ENCODE measurements at regions not wholly inside any gene's neighbourhood (a gene's known extent, or its start where the extent isn't known, plus 50 kb on each side); places are given as distances from the start of the nearest gene placed in this dataset.
A peak's percentile ranks its signal among the peaks of the same experiment; 100 is the strongest.

GRCh38 chr9:4382722-4383317 is 83.0 kb upstream of the GLIS3 start:
- DNase-seq: peak; percentile 31

DNA sequence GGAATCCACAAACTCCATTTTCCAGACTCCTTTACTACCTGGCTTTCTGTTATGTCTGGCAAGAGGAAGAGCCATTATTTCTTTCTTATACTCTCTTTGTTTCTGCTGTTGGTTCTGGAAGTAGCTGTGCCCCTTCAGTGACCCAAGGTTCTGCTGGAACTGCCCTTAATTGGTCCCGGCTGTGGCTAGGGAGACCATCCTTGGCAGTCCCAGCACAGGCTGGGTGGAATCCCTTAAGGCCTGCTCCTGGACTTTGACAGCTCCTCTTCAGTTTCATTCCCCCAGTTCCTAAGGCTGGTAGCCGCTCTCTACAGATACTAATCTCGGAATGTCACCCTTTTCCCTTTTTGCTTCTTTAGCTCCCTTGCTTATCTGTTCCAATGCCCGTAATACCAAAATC is 81.9 kb upstream of the GLIS3 start:
- no peak for DNase-seq

- no peak for DNase-seq
These were observed 80.5 kb upstream of the GLIS3 start for GRCh38 chr9:4380406-4380805.

GRCh38 chr9:4375424-4376200 is 75.7 kb upstream of the GLIS3 start:
- DNase-seq: no peak

DNA sequence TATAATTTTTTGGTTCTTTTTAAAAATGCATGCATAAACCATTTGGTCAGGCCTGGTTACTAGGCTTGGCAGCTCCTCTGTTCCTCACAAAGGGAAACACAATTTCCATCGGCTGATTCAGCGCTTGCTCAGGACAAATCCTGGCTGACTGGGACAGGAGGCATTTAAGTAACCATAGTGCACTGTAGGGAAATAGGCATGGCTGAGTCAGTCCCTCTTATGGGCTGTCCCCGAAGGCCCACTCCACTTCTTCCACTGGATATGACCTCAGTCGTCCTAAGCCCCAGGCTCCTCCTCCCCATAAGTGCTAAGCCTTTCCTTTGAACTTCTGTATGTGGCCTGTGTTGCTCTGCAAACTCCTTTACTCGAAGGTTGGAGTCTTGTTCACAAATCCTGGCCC is 71.2 kb upstream of the GLIS3 start:
- DNase-seq: no peak

DNA sequence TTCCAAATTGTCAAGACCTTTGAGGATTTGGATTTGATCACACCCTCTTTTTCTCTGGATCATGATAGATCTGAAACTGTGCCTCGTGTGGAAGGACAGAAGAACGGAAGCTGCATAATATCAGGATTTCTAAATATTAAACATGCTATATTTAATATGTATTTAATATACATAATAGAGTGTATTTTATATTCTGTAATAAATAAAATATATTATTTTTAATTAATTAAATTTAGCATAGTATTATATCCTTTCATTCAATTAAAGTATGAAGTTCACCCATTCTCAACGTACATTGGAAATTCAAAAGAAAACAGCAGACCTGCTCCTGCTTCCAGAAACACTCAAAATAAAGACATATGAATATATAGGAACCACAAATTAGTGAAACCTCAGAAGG is 70.6 kb upstream of the GLIS3 start:
- DNase-seq: no peak

- DNase-seq: peak; percentile 27
These were observed 66.9 kb upstream of the GLIS3 start for GRCh38 chr9:4366591-4367330.

DNA sequence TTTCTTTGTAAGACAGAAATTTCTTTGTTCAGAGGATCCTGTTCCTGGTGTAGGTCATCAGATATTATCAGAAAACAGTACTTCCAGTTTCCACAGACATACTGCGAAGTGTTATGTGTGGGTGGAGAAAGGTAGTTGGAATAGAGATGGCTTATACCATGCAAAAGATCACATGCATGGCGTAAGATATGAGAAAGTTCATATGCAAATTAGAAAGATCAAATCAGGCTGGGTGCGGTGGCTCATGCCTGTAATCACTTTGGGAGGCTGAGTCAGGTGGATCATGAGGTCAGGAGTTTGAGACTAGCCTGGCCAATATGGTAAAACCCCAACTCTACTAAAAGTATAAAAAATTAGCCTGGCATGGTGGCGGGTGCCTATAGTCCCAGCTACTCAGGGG is 65.2 kb upstream of the GLIS3 start:
- DNase-seq: no peak

GRCh38 chr9:4362281-4362680 is 62.4 kb upstream of the GLIS3 start:
- DNase-seq: no peak

DNA sequence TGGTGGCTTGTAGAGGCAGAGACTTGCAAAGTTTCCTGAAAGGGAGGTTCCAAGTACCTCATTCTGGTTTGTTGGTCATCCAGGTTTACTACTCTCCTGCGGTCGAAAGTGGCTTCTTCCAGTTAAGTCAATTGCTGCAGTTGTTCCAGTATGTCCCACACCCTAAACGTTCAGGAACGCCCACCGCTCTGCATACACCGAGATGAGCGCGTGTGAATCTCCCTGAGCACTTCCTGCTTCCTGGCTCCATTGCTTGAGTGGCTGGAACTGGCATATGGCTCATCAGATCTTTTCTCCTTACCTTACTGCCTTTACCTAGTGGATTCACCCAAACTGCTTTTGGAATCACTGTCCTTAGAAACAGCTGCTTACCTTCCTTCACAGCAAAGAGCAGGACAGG is 59.1 kb upstream of the GLIS3 start:
- DNase-seq: no peak

- no peak for DNase-seq
These were observed 58.1 kb upstream of the GLIS3 start for GRCh38 chr9:4357929-4358328.

DNA sequence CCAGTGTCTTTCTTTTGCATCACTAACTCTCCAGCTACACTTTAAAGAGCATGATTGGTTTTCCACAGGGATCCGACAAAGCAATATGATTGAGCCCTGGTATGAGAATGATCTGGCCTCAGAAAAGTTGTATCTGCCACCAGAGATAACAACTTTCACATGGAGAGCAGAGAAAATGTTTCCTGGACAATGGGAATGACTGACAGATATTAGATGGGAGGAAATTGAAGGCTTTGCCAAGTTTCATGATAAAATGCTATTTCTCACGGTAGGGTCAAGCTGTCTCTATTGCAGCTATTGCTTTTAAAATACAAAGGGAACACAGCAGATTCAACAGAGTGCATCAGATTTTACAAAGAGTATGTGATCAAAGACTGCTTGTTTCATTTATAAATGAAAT is 56.4 kb upstream of the GLIS3 start:
- no peak for DNase-seq

DNA sequence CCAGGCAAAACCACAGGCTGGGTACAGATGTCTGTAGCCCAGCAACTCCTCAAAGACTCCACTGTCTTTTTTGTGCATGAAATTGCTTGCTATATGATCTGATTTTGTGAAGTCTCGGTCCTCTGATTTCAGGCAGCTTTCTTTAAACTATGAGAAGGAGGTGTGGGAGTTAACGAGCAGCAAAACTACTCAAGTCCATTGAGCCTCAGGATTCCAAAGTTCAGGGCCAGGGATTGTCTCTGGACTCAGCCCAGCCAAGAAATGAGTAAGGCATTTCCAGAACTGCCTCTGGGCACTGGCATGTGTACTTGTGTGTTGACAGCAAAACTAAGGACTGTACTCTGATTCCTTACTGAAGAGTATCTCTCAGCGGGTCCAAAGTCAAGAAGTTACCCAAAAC is 53.4 kb upstream of the GLIS3 start:
- no peak for DNase-seq

GRCh38 chr9:4349816-4350418 is 50.0 kb upstream of the GLIS3 start:
- no peak for DNase-seq

Measured in NCI-H146 (cell line).